D721Med (cell line): ENCODE measurements at regions not wholly inside any gene's neighbourhood (a gene's known extent, or its start where the extent isn't known, plus 50 kb on each side); places are given as distances from the start of the nearest gene placed in this dataset.

ENCODE experiments used
- DNase-seq: peaks from one replicate; pipeline ENCODE4 v3.0.0; 2011; ENCODE audit warnings: low spot score; ENCODE audit not compliant: insufficient read length
- FAIRE-seq: peaks from 2 replicates; lab custom pipeline; 2011; peaks lifted over from hg19 to GRCh38; lab: Jason Lieb, UNC
- CTCF ChIP-seq: IDR thresholded peaks from 2 replicates; pipeline ENCODE4 v1.5.1; 2012; ENCODE audit warnings: mild to moderate bottlenecking, control low read depth; ENCODE audit not compliant: insufficient read depth; ENCODE audit errors: missing control alignments

GRCh38 chr6:113039005-113039404, 691.9 kb downstream of the RFPL4B start:
- DNase-seq (no peak), FAIRE-seq (no peak)
- TF ChIP-seq CTCF = no peak

DNA sequence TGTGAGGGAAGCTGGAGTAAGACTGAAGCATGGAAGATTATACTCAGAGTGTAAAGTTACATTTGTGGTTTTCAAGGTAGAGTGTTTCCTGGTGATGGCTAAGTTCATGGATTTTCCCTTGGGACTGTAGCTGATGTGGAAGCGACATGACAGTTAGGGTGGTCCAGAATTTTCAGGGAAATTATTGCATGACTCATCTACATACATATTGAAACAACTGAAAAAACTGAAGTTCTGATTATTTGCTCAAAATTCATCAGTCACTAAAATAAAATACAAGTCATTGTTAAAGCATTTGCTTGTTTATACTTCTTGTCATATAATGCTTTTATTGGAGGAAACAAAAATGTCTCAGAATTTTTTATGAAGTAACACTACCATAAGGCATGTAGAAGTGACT, 700.0 kb downstream of the RFPL4B start:
- no peak for TF ChIP-seq CTCF
- FAIRE-seq = no peak
- DNase-seq = no peak

GRCh38 chr6:113047932-113048331, 700.8 kb downstream of the RFPL4B start:
- no peak for TF ChIP-seq CTCF
- no peak for FAIRE-seq
- DNase-seq = no peak

- DNase-seq (no peak), FAIRE-seq (no peak)
- TF ChIP-seq CTCF = no peak
Observed at GRCh38 chr6:113048741-113049140, 701.6 kb downstream of the RFPL4B start.

DNA sequence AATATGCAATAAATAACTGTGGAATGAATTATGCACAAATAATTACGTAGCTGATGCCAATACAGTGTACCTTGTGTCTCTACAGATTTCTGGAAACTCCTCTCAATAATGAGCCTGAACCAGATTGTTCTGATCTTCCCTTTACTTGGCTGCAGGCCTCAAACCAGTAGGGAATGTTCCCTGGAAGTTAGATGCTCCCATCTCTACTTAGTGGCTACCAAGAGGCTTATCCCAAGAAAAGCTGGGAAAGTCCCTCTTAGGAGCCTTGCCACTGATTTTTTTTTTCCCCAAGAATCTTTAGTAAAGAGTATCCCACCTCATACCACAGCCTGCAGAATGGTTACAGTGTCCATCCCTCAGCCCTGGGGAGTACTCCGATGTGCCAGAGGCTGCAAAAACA, 702.1 kb downstream of the RFPL4B start:
- TF ChIP-seq CTCF = no peak
- FAIRE-seq (no peak), DNase-seq (no peak)

- FAIRE-seq (no peak), DNase-seq (no peak)
- TF ChIP-seq CTCF = no peak
Observed at GRCh38 chr6:113050010-113050858, 703.1 kb downstream of the RFPL4B start.

DNA sequence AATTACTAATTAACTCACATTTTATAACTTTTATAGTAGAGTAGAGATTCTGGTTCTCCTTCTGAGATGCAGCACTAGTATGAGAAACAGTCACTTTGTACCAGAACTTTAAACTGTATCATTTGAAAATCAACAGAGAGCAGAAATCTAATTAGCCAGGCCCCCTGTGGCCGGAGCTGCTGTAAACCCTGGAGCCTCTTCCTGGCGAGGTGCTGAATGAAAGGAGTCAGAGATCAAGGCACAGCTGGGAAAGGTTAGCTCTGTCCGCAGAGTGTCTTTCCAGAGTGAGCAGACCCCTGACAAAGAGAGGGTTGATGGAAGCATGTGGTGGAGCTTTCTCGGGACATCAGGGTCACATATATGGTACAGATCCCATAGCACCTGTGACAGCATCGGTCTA, 703.8 kb downstream of the RFPL4B start:
- no peak for FAIRE-seq
- no peak for DNase-seq
- no peak for TF ChIP-seq CTCF
